H1 (cell line): ENCODE measurements at regions not wholly inside any gene's neighbourhood (a gene's known extent, or its start where the extent isn't known, plus 50 kb on each side); places are given as distances from the start of the nearest gene placed in this dataset.

Source experiments
- CTCF ChIA-PET: fragments of 300-600 bp; sonication (Branson Sonifier 250); formaldehyde crosslinking; loops from one replicate; lab custom pipeline; 2021; ENCODE audit not compliant: partially characterized antibody; lab: Charles Lee
- POLR2A ChIA-PET: fragments of 300-600 bp; sonication (Branson Sonifier 250); formaldehyde crosslinking; loops from one replicate; lab custom pipeline; 2021; ENCODE audit warnings: inconsistent platforms; ENCODE audit not compliant: partially characterized antibody; lab: Charles Lee
- DNase-seq, 2 experiments: peaks; one replicate each; pipeline versions ENCODE4 v3.0.0 to v3.0.0-alpha.2; 2010 to 2022; ENCODE audit warnings: low spot score in 2 of 2, low read depth in 1 of 2, mixed read lengths in 1 of 2
- FAIRE-seq: peaks from 2 replicates; lab custom pipeline; 2011; peaks lifted over from hg19 to GRCh38; lab: Jason Lieb, UNC
- H2AFZ ChIP-seq: 2 replicates; pipeline ENCODE4 v1.8.1; 2012; ENCODE audit warnings: low read length, inconsistent platforms
- H2AK5ac ChIP-seq: 2 replicates; pipeline ENCODE4 v1.6.1; 2013; ENCODE audit warnings: low read depth, low read length
- H2BK120ac ChIP-seq: replicated peaks from 2 replicates; pipeline ENCODE3; 2013; ENCODE audit warnings: low read depth, low read length, inconsistent platforms
- H2BK12ac ChIP-seq: 2 replicates; pipeline ENCODE4 v1.6.1; 2013; ENCODE audit warnings: low read depth, low read length
- H2BK15ac ChIP-seq: 2 replicates; pipeline ENCODE4 v1.6.1; 2013; ENCODE audit warnings: low read length
- H2BK20ac ChIP-seq: 2 replicates; pipeline ENCODE4 v1.6.1; 2013; ENCODE audit warnings: low read length
- H2BK5ac ChIP-seq: 2 replicates; pipeline ENCODE4 v1.6.1; 2013; ENCODE audit warnings: low read depth, low read length
- H3K14ac ChIP-seq: 2 replicates; pipeline ENCODE4 v1.6.1; 2013; ENCODE audit warnings: inconsistent platforms; ENCODE audit not compliant: insufficient read length
- H3K18ac ChIP-seq: 2 replicates; pipeline ENCODE4 v1.6.1; 2013; ENCODE audit warnings: low read length; ENCODE audit errors: extremely low read depth
- H3K23ac ChIP-seq: 2 replicates; pipeline ENCODE4 v1.6.1; 2013; ENCODE audit warnings: inconsistent platforms; ENCODE audit not compliant: insufficient read length
- H3K23me2 ChIP-seq: 2 replicates; pipeline ENCODE4 v1.6.1; 2013; ENCODE audit warnings: low read depth, low read length
- H3K27ac ChIP-seq: 2 replicates; pipeline ENCODE4 v1.6.1; 2011; ENCODE audit warnings: low read depth, low read length, inconsistent platforms
- H3K27me3 ChIP-seq, 4 experiments: replicated peaks in 1 of 4; 1 replicate in 1 of 4; 2 replicates in 3 of 4; pipeline versions ENCODE4 v1.6.1 to v1.8.1; 2011 to 2013; ENCODE audit warnings: low read length in 3 of 4, mild to moderate bottlenecking in 3 of 4, inconsistent platforms in 2 of 4, mixed read lengths in 2 of 4, moderate library complexity in 1 of 4; ENCODE audit not compliant: control insufficient read depth in 3 of 4, insufficient read depth in 3 of 4; ENCODE audit errors: extremely low read depth in 1 of 4
- H3K36me3 ChIP-seq, 4 experiments: 2 replicates each; pipeline versions ENCODE4 v1.6.1 to v1.8.1; 2011 to 2013; ENCODE audit warnings: mild to moderate bottlenecking in 4 of 4, low read length in 3 of 4, moderate library complexity in 2 of 4, control low read depth in 1 of 4, inconsistent platforms in 1 of 4; ENCODE audit not compliant: insufficient read depth in 4 of 4, control insufficient read depth in 2 of 4
- H3K4ac ChIP-seq: replicated peaks from 2 replicates; pipeline ENCODE3; 2013; ENCODE audit warnings: low read length, low read depth, mixed read lengths, inconsistent platforms; ENCODE audit not compliant: insufficient read length
- H3K4me1 ChIP-seq, 4 experiments: replicated peaks in 1 of 4; 1 replicate in 1 of 4; 2 replicates in 3 of 4; pipeline versions ENCODE4 v1.6.1 to v1.8.1; 2011 to 2013; ENCODE audit warnings: low read length in 3 of 4, inconsistent platforms in 2 of 4, mixed read lengths in 1 of 4; ENCODE audit not compliant: insufficient read depth in 4 of 4, control insufficient read depth in 3 of 4
- H3K4me2 ChIP-seq, 2 experiments: 2 replicates each; pipeline versions ENCODE4 v1.6.1 to v1.8.1; 2011 to 2013; ENCODE audit warnings: low read depth in 2 of 2, low read length in 2 of 2, control low read depth in 1 of 2, inconsistent platforms in 1 of 2, mild to moderate bottlenecking in 1 of 2; ENCODE audit not compliant: insufficient read depth in 1 of 2
- H3K4me3 ChIP-seq, 4 experiments: fragments of 200-600, 300-600 bp in 1 of 4; sonication (generic), shearing (Covaris generic), sonication (Bioruptor Twin) in 1 of 4; 2 replicates each; pipeline versions ENCODE4 v1.5.1 to v1.8.1; 2011 to 2016; ENCODE audit warnings: low read length in 4 of 4, low read depth in 3 of 4, control low read depth in 2 of 4, inconsistent platforms in 2 of 4, mild to moderate bottlenecking in 2 of 4, mixed read lengths in 1 of 4, moderate library complexity in 1 of 4; ENCODE audit not compliant: insufficient read depth in 2 of 4; ENCODE audit errors: extremely low read depth in 1 of 4
- H3K56ac ChIP-seq: replicated peaks from 2 replicates; pipeline ENCODE3; 2013; ENCODE audit warnings: low read depth, mild to moderate bottlenecking, mixed read lengths, low read length, inconsistent platforms; ENCODE audit not compliant: insufficient read length
- H3K79me1 ChIP-seq: 2 replicates; pipeline ENCODE4 v1.6.1; 2013; ENCODE audit warnings: low read depth, low read length, control low read depth
- H3K79me2 ChIP-seq, 2 experiments: 2 replicates each; pipeline versions ENCODE4 v1.6.1 to v1.8.1; 2012 to 2013; ENCODE audit warnings: low read length in 2 of 2, mild to moderate bottlenecking in 2 of 2, inconsistent platforms in 1 of 2; ENCODE audit not compliant: insufficient read depth in 2 of 2, control insufficient read depth in 1 of 2
- H3K9ac ChIP-seq, 4 experiments: replicated peaks in 1 of 4; 1 replicate in 1 of 4; 2 replicates in 3 of 4; pipeline versions ENCODE4 v1.6.1 to v1.8.1; 2011 to 2013; ENCODE audit warnings: low read depth in 3 of 4, low read length in 3 of 4, control low read depth in 2 of 4, mild to moderate bottlenecking in 2 of 4, moderate library complexity in 2 of 4, inconsistent platforms in 1 of 4; ENCODE audit errors: extremely low read depth in 1 of 4
- H3K9me3 ChIP-seq, 2 experiments: 2 replicates each; pipeline versions ENCODE4 v1.6.1 to v1.8.1; 2012 to 2013; ENCODE audit warnings: mild to moderate bottlenecking in 2 of 2, moderate library complexity in 2 of 2, control low read depth in 1 of 2, inconsistent platforms in 1 of 2, low read depth in 1 of 2, low read length in 1 of 2, mixed read lengths in 1 of 2; ENCODE audit not compliant: insufficient read depth in 2 of 2
- H4K20me1 ChIP-seq, 2 experiments: replicated peaks in 1 of 2; 2 replicates each; pipeline versions ENCODE3 to v1.8.1; 2011 to 2013; ENCODE audit warnings: inconsistent platforms in 2 of 2, low read length in 2 of 2, mild to moderate bottlenecking in 1 of 2; ENCODE audit not compliant: insufficient read depth in 2 of 2, control insufficient read depth in 1 of 2
- H4K5ac ChIP-seq: 2 replicates; pipeline ENCODE4 v1.6.1; 2013; ENCODE audit warnings: low read length, low read depth, mixed read lengths, inconsistent platforms; ENCODE audit not compliant: insufficient read length
- H4K8ac ChIP-seq: 2 replicates; pipeline ENCODE4 v1.8.0; 2013; ENCODE audit warnings: mild to moderate bottlenecking, moderate library complexity, low read length, inconsistent platforms; ENCODE audit not compliant: insufficient read depth; ENCODE audit errors: extremely low read depth
- H4K91ac ChIP-seq: replicated peaks from 2 replicates; pipeline ENCODE3; 2013; ENCODE audit warnings: low read length, mixed read lengths, inconsistent platforms; ENCODE audit not compliant: insufficient read length
- JUN ChIP-seq: IDR thresholded peaks from 2 replicates; pipeline ENCODE4 v1.6.1; 2011; ENCODE audit warnings: low read depth, mild to moderate bottlenecking, improper control_type of control experiment, low read length
- SUZ12 ChIP-seq: fragments of 200-600 bp; sonication (generic); IDR thresholded peaks from 2 replicates; pipeline ENCODE4 v1.6.1; 2012; ENCODE audit warnings: mild to moderate bottlenecking, inconsistent platforms, low read length, moderate library complexity, mixed read lengths
- TBP ChIP-seq: IDR thresholded peaks from 2 replicates; pipeline ENCODE4 v1.6.1; 2011; ENCODE audit warnings: low read depth, low read length, improper control_type of control experiment
- WGBS, 2 experiments: shearing (Covaris generic) in 1 of 2; methylation state at CpG; one replicate each; pipeline versions ENCODE4 v1.1.6 to v1.1.7; 2013 to 2015; ENCODE audit warnings: low lambda C conversion rate in 2 of 2, mixed read lengths in 2 of 2, inconsistent platforms in 1 of 2, low coverage in 1 of 2, missing lambda C conversion rate in 1 of 2; ENCODE audit not compliant: insufficient replicate concordance in 2 of 2, insufficient coverage in 1 of 2, insufficient read length in 1 of 2; ENCODE audit errors: extremely low coverage in 1 of 2, missing lambda C conversion rate in 1 of 2; 5-methylcytosine and 5-hydroxymethylcytosine counted together

DNA sequence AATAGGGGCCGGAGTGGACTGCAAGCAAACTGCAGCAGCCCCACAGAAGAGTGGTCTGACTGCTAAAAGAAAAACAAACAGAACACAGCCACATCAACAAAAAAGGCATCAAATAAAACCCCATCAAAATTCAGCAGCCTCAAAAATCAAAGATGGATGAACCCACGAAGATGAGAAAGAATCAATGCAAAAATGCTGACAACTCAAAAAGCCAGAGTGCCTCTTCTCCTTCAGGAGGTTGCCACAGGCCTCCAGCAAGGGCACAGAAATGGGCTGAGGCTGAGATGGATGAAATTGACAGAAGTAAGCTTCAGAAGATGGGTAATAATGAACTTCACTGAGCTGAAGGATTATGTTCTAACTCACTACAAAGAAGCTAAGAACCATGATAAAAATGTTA lies 388.6 kb downstream of the PABPC4L start:
- H2BK5ac ChIP-seq, result no peak overlapping the region
- H3K18ac ChIP-seq, result no peak overlapping the region
- H4K5ac ChIP-seq, result no peak overlapping the region
- no peak overlapping the region for H3K14ac ChIP-seq
- no peak overlapping the region for H2AFZ ChIP-seq
- no peaks in the 10 kb centered on the region for H3K4me1 ChIP-seq
- ChIA-PET CTCF (interaction anchor here (1.2 kb wide), 1 partner anchor 11 kb away, joined by 3 read pairs; no protein-coding TSS in a partner anchor), POLR2A (no interaction called here)
- no peak for DNase-seq
- H2BK120ac ChIP-seq, result no peak overlapping the region
- no peaks in the 10 kb centered on the region for H4K20me1 ChIP-seq
- no peaks in the 10 kb centered on the region for H3K79me1 ChIP-seq
- no peaks in the 10 kb centered on the region for H3K9me3 ChIP-seq
- H4K8ac ChIP-seq, result no peak overlapping the region
- TF ChIP-seq TBP (no peak), SUZ12 (no peak), JUN (no peak)
- H2BK12ac ChIP-seq, result no peak overlapping the region
- FAIRE-seq, result no peak
- H4K91ac ChIP-seq, result no peak overlapping the region
- H2BK20ac ChIP-seq, result no peak overlapping the region
- H3K27me3 ChIP-seq, result peaks cover 0 to 1% (median 0%) of the 10 kb centered on the region in 4 experiments; a peak in 1 of 7 replicates
- no peak overlapping the region for H3K9ac ChIP-seq
- H3K4me2 ChIP-seq, result no peak overlapping the region
- 92% methylated on average over 2 of the region's 2 CpGs; no CpG with 5 or more reads in 1 of the 2 experiments for WGBS, 2 experiments
- no peak overlapping the region for H2BK15ac ChIP-seq
- H3K56ac ChIP-seq, result no peak overlapping the region
- no peaks in the 10 kb centered on the region for H3K23me2 ChIP-seq
- H3K4me3 ChIP-seq, result no peak overlapping the region
- H3K79me2 ChIP-seq, result no peaks in the 10 kb centered on the region
- H2AK5ac ChIP-seq, result no peak overlapping the region
- no peak overlapping the region for H3K23ac ChIP-seq
- no peak overlapping the region for H3K27ac ChIP-seq
- no peaks in the 10 kb centered on the region for H3K36me3 ChIP-seq
- H3K4ac ChIP-seq, result no peak overlapping the region
